Loucy (cell line): ENCODE measurements at regions not wholly inside any gene's neighbourhood (a gene's known extent, or its start where the extent isn't known, plus 50 kb on each side); places are given as distances from the start of the nearest gene placed in this dataset.

Experiments
- EZH2phosphoT487 ChIP-seq: fragments of 200-600 bp; IDR thresholded peaks from 2 replicates; pipeline ENCODE4 v1.6.1; 2018; ENCODE audit warnings: antibody characterized with exemption, mild to moderate bottlenecking, moderate library complexity, borderline replicate concordance
- TF ChIP-seq, protein P1 (sequence below): fragments of 200-600 bp; sonication (generic); conservative IDR thresholded peaks from 2 replicates; pipeline ENCODE4 v1.5.1; 2014; ENCODE audit warnings: mild to moderate bottlenecking, antibody characterized with exemption, low read length

- TF ChIP-seq EZH2phosphoT487 = no peak
- TF ChIP-seq, protein P1, sequence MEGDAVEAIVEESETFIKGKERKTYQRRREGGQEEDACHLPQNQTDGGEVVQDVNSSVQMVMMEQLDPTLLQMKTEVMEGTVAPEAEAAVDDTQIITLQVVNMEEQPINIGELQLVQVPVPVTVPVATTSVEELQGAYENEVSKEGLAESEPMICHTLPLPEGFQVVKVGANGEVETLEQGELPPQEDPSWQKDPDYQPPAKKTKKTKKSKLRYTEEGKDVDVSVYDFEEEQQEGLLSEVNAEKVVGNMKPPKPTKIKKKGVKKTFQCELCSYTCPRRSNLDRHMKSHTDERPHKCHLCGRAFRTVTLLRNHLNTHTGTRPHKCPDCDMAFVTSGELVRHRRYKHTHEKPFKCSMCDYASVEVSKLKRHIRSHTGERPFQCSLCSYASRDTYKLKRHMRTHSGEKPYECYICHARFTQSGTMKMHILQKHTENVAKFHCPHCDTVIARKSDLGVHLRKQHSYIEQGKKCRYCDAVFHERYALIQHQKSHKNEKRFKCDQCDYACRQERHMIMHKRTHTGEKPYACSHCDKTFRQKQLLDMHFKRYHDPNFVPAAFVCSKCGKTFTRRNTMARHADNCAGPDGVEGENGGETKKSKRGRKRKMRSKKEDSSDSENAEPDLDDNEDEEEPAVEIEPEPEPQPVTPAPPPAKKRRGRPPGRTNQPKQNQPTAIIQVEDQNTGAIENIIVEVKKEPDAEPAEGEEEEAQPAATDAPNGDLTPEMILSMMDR = no peak
These were observed 490.2 kb upstream of the ADAMTS9 start for GRCh38 chr3:65177960-65178376.
